NCI-H2029 treated with DMSO at 0.1 percent for 48 hours (cell line): ENCODE measurements at regions not wholly inside any gene's neighbourhood (a gene's known extent, or its start where the extent isn't known, plus 50 kb on each side); places are given as distances from the start of the nearest gene placed in this dataset.

Source experiments
- DNase-seq: peaks from one replicate; lab custom pipeline; 2025; lab: John Stamatoyannopoulos, UW

- no peak for DNase-seq
These were observed 2394.2 kb upstream of the AGA start for GRCh38 chr4:179836179-179837075.

GRCh38 chr4:179843370-179843769 is 2399.8 kb upstream of the TENM3 start:
- DNase-seq = no peak

- no peak for DNase-seq
These were observed 2387.7 kb upstream of the TENM3 start for GRCh38 chr4:179855469-179855868.

- DNase-seq = no peak
These were observed 2385.0 kb upstream of the TENM3 start for GRCh38 chr4:179858221-179858620.

- DNase-seq = peak; percentile 3
These were observed 2375.8 kb upstream of the TENM3 start for GRCh38 chr4:179867300-179867878.

- DNase-seq = no peak
These were observed 2371.5 kb upstream of the TENM3 start for GRCh38 chr4:179871726-179872125.

- DNase-seq = no peak
These were observed 2370.4 kb upstream of the TENM3 start for GRCh38 chr4:179872755-179873154.

GRCh38 chr4:179880756-179881155 is 2362.4 kb upstream of the TENM3 start:
- DNase-seq = no peak

GRCh38 chr4:179894066-179894778 is 2349.0 kb upstream of the TENM3 start:
- no peak for DNase-seq

- no peak for DNase-seq
These were observed 2323.6 kb upstream of the TENM3 start for GRCh38 chr4:179919587-179919986.

GRCh38 chr4:179927473-179927872 is 2315.7 kb upstream of the TENM3 start:
- DNase-seq = no peak

GRCh38 chr4:179941911-179942310 is 2301.3 kb upstream of the TENM3 start:
- DNase-seq = no peak

- no peak for DNase-seq
These were observed 2266.4 kb upstream of the TENM3 start for GRCh38 chr4:179976777-179977176.

GRCh38 chr4:179977378-179977777 is 2265.8 kb upstream of the TENM3 start:
- no peak for DNase-seq

GRCh38 chr4:179981161-179981560 is 2262.0 kb upstream of the TENM3 start:
- no peak for DNase-seq

GRCh38 chr4:179989975-179990374 is 2253.2 kb upstream of the TENM3 start:
- no peak for DNase-seq

GRCh38 chr4:180009316-180009715 is 2233.9 kb upstream of the TENM3 start:
- DNase-seq = no peak

- DNase-seq = no peak
These were observed 2214.5 kb upstream of the TENM3 start for GRCh38 chr4:180028682-180029081.

GRCh38 chr4:180031330-180031729 is 2211.9 kb upstream of the TENM3 start:
- no peak for DNase-seq

GRCh38 chr4:180041576-180041975 is 2201.6 kb upstream of the TENM3 start:
- no peak for DNase-seq

GRCh38 chr4:180052629-180053028 is 2190.6 kb upstream of the TENM3 start:
- no peak for DNase-seq

GRCh38 chr4:180054291-180054690 is 2188.9 kb upstream of the TENM3 start:
- DNase-seq = no peak

- DNase-seq = no peak
These were observed 2185.9 kb upstream of the TENM3 start for GRCh38 chr4:180057299-180057721.
